ENCODE measurements at regions not wholly inside any gene's neighbourhood (a gene's known extent, or its start where the extent isn't known, plus 50 kb on each side); places are given as distances from the start of the nearest gene placed in this dataset.
"Not testable (repeated sequence)": the region's sequence is repeated elsewhere in the genome, so short reads cannot be mapped to it uniquely, and the experiment has no call there.

GRCh38 chr10:10722422-10722821, 295.2 kb upstream of the CELF2 start:
- DNase-seq (ENCODE audit: low read depth) = no peak

DNA sequence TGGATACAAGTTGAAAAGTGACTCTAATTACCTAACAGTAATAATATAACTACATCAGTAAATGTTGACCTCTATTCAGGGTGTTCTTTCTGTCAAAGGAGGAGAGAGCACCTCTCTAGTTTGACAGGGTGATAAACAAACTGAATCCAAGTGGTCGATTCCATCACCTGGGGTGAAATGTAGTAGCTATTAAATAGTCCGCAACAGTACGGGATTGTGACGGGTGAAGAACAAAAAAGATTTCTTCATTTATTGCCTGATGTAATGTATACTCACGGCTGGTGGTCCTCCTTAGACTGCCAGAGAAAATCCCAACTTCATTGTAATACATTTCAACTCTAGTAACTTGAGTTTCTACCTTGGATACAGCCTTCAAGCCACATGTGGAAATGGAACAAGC, 292.5 kb upstream of the CELF2 start:
- no peak for DNase-seq (ENCODE audit: low read depth)

- no peak for DNase-seq (ENCODE audit: low read depth)
Measured at GRCh38 chr10:10726101-10726500, 291.6 kb upstream of the CELF2 start.

DNA sequence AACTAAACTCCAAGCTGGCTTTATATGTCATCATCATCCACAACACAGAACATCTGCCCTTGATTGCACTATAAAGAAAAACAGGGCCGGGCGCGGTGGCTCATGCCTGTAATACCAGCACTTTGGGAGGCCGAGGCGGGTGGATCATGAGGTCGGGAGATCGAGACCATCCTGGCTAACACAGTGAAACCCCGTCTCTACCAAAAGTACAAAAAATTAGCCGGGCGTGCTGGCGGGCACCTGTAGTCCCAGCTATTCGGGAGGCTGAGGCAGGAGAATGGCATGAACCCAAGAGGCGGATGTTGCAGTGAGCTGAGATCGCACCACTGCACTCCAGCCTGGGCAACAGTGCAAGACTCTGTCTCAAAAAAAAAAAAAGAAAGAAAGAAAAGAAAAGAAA, 290.3 kb upstream of the CELF2 start:
- not testable (repeated sequence) for DNase-seq (ENCODE audit: low read depth)

DNA sequence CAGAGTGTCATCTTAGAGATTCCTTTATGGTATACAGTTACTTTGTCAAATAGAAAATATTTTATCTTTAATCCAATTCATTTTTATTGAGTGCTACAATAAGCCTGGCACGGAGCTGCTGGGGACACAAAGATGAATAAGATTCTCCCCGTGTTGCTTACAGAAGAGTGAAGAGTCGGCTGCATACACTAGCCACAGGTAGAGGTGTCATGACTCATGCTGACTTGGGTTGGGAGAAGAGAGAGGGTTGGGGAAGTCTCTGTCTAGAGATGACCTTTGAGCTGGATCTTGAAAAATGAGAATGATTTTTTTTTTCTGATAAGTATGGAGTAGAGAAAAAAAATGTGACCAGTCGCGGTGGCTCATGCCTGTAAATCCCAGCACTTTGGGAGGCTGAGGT, 289.9 kb upstream of the CELF2 start:
- no peak for DNase-seq (ENCODE audit: low read depth)

- no peak for DNase-seq (ENCODE audit: low read depth)
Measured at GRCh38 chr10:10730471-10731043, 287.1 kb upstream of the CELF2 start.

GRCh38 chr10:10731366-10731765, 286.3 kb upstream of the CELF2 start:
- no peak for DNase-seq (ENCODE audit: low read depth)

GRCh38 chr10:10734356-10735064, 283.2 kb upstream of the CELF2 start:
- DNase-seq (ENCODE audit: low read depth) = no peak

DNA sequence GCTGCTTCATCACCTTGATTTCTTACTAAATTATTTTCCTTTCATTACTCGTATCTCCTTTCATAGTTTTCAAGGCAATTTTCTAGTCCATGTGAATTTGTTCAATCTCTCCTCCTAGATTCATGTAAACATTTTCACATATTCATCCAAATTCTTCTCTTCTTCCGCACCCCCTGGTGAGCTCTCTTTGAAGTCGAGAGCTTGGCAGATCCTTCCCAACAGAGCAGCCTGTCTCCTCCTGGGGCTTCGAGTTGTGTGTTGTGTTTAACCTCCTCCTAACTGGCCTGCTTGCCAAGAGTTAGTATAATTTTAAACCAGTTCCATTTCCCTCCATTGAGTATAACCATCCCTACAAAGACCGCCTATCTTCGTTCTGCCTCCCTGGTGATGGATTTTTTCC, 272.4 kb upstream of the CELF2 start:
- DNase-seq (ENCODE audit: low read depth) = no peak

DNA sequence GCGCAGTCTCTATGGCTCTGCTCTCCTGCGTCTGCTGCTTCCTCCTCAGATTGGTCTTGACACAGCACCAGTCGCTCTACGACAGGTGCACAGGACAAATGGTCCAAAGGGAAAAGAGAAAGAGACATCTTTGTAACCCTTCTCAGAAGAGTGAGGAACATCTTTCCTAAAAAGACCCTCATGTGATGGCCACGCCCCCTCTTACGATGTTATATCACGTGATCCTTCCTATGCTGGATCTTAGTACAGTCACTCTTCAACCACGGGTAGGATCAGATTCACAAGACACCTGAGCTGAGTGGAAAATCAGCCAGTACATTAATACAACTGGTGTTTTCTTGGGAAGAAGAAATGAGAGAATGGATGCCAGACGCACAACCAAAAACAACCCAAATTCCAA, 262.2 kb upstream of the CELF2 start:
- no peak for DNase-seq (ENCODE audit: low read depth)

GRCh38 chr10:10758306-10758705, 259.4 kb upstream of the CELF2 start:
- no peak for DNase-seq (ENCODE audit: low read depth)

DNA sequence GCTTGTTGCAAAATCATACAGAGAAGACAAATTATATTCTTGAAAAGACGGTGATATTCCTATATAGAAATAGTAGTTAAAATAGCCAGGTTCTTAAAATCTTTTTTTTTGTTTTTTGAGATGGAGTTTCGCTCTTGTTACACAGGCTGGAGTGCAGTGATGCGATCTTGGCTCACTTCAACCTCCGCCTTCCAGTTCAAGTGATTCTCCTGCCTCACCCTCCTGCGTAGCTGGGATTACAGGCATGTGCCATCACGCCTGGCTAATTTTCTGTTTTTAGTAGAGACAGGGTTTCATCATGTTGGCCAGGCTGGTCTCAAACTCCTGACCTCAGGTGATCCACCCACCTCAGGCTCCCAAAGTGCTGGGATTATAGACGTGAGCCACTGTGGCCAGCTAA, 257.9 kb upstream of the CELF2 start:
- not testable (repeated sequence) for DNase-seq (ENCODE audit: low read depth)

- DNase-seq (ENCODE audit: low read depth) = no peak
Measured at GRCh38 chr10:10765017-10765416, 252.7 kb upstream of the CELF2 start.

- no peak for DNase-seq (ENCODE audit: low read depth)
Measured at GRCh38 chr10:10772411-10772810, 245.3 kb upstream of the CELF2 start.

DNA sequence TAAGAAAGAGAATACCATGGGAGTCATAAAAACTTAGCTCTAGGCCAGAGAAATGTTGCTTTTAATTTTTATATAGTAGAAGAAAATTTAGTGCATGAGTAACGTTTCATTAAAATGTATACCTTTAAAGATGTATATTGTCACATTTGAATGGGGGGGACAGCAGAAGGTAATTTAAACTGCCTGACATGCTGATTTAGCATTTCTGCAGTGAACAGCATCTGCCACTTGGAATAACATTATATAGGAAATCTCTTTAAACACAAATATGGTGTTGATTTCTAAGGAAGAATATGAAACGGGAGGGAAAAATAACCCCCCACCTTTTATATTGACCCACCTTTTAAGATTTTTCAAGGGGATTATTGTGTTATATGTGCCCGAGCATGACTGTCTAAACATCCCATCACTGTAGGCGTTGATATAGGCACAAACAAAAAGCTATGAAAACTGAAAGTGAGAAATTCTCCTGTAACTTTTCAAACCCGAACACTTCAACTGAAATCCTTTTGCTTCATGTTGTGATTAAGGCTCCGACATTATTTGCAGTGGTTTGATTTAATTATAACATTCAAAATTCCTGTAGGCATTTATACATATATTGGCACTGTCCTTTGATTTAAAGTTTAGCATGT, 244.7 kb upstream of the CELF2 start:
- no peak for DNase-seq (ENCODE audit: low read depth)

GRCh38 chr10:10774416-10774815, 243.3 kb upstream of the CELF2 start:
- no peak for DNase-seq (ENCODE audit: low read depth)

GRCh38 chr10:10776363-10776762, 241.3 kb upstream of the CELF2 start:
- DNase-seq (ENCODE audit: low read depth) = no peak

DNA sequence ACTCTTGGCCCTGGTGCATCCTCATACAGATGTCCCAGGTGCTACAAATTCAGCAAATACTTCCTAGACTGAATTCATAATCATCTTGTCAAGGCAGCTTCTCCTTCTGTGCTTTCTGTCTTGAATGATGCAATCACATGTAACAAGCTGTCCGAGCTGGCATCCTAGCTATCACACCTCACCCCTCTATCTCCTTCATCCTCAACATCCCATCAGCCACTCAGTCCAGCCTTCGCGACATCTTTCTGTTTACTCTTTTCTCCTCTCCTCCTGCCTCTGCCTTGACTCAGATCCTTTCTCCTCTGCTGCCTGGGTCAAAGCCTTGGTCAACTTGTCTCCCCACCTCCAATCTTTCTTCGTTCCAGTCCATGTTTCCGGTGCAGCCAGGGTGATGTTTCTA, 240.4 kb upstream of the CELF2 start:
- DNase-seq (ENCODE audit: low read depth) = no peak

DNA sequence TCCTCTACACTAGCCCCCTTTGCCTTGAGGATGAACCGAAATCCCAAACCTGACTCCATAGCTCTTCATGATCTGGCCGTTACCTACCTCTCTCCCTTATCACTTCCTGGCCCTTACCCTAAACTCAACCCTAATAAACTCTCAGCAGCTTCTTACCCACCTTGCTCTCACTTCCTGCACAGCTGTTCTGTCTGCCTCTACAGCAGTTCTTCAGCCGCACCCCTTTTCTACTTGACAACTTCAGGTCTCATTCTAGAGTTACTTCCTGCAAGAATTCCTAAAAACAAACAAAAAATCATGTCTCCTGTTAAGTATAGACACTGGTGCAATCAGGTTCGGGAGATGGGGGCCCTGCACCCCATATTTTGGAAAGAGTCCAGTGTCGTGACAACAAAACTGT, 239.9 kb upstream of the CELF2 start:
- no peak for DNase-seq (ENCODE audit: low read depth)

GRCh38 chr10:10778959-10779358, 238.7 kb upstream of the CELF2 start:
- DNase-seq (ENCODE audit: low read depth) = no peak

GRCh38 chr10:10779511-10779910, 238.2 kb upstream of the CELF2 start:
- no peak for DNase-seq (ENCODE audit: low read depth)

DNA sequence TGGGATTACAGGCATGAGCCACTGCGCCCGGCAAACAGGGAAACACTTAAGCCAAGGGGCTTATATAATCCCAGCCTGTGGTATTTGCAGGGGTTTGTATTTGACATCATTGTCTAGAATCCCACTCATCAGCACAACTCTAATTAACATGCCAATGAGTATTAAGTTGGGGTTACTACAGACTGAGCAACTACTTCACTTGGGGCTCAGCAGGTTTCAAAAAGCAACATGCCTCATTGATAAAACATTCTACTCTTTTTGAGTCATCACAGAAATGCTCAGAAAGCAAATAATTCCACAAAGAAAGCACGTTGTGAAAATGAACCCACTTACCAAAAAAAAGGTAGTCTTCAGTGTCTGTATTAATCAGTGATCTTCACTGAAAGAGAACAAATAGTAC, 236.9 kb upstream of the CELF2 start:
- DNase-seq (ENCODE audit: low read depth) = no peak

- DNase-seq (ENCODE audit: low read depth) = no peak
Measured at GRCh38 chr10:10782603-10783002, 235.1 kb upstream of the CELF2 start.

GRCh38 chr10:10785627-10786026, 232.0 kb upstream of the CELF2 start:
- no peak for DNase-seq (ENCODE audit: low read depth)

Measured in activated T-cell treated with anti-CD3 and anti-CD28 coated beads for 48 hours (primary cell).